Ishikawa (cell line): ENCODE measurements at regions not wholly inside any gene's neighbourhood (a gene's known extent, or its start where the extent isn't known, plus 50 kb on each side); places are given as distances from the start of the nearest gene placed in this dataset.

Source experiments
- CEBPB ChIP-seq: IDR thresholded peaks from 2 replicates; pipeline ENCODE4 v1.6.1; 2012
- CREB1 ChIP-seq: IDR thresholded peaks from 2 replicates; pipeline ENCODE4 v1.6.1; 2012; ENCODE audit warnings: low read depth
- EGR1 ChIP-seq: IDR thresholded peaks from 2 replicates; pipeline ENCODE4 v1.6.1; 2012
- EP300 ChIP-seq: IDR thresholded peaks from 2 replicates; pipeline ENCODE4 v1.6.1; 2012; ENCODE audit warnings: borderline replicate concordance
- FOXM1 ChIP-seq: IDR thresholded peaks from 2 replicates; pipeline ENCODE4 v1.6.1; 2012; ENCODE audit warnings: low read depth, borderline replicate concordance
- NFIC ChIP-seq: IDR thresholded peaks from 2 replicates; pipeline ENCODE4 v1.6.1; 2012
- RAD21 ChIP-seq: IDR thresholded peaks from 2 replicates; pipeline ENCODE4 v1.6.1; 2012; ENCODE audit warnings: low read depth
- TAF1 ChIP-seq: IDR thresholded peaks from 2 replicates; pipeline ENCODE4 v1.6.1; 2012; ENCODE audit warnings: low read depth, mild to moderate bottlenecking
- TCF12 ChIP-seq: IDR thresholded peaks from 2 replicates; pipeline ENCODE4 v1.6.1; 2012; ENCODE audit warnings: low read depth
- TEAD4 ChIP-seq: IDR thresholded peaks from 2 replicates; pipeline ENCODE4 v1.6.1; 2012
- YY1 ChIP-seq: IDR thresholded peaks from 2 replicates; pipeline ENCODE4 v1.6.1; 2012; ENCODE audit warnings: low read depth
- ZBTB7A ChIP-seq: IDR thresholded peaks from 2 replicates; pipeline ENCODE4 v1.6.1; 2012; ENCODE audit warnings: low read depth
- TF ChIP-seq, protein P1 (sequence below): IDR thresholded peaks from 2 replicates; pipeline ENCODE4 v1.6.1; 2012; ENCODE audit warnings: low read depth, mild to moderate bottlenecking
- TF ChIP-seq, protein P2 (sequence below): IDR thresholded peaks from 2 replicates; pipeline ENCODE4 v1.6.1; 2012
- TF ChIP-seq, protein P3 (sequence below): IDR thresholded peaks from 2 replicates; pipeline ENCODE4 v1.6.1; 2012

DNA sequence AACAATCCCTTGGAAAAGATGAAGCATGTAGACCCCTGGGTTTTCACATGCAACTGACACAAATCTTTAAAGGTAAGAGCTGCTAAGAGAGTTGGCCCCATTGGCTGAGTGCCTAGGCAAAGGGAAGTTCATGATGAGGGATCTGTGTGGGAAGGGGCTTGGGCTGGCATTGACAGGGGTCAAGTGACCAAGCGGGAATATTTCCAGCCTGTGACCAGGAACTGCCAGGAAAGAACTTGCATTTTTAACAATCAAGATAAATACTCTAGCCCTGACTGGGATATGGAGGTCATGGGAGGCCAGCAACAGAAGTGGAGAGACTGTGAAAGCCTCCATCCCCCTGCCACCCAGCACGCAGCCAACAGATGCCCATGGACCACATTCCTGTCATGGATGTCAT lies 361.1 kb upstream of the ATP10A start:
- no peak for TF ChIP-seq EP300

DNA sequence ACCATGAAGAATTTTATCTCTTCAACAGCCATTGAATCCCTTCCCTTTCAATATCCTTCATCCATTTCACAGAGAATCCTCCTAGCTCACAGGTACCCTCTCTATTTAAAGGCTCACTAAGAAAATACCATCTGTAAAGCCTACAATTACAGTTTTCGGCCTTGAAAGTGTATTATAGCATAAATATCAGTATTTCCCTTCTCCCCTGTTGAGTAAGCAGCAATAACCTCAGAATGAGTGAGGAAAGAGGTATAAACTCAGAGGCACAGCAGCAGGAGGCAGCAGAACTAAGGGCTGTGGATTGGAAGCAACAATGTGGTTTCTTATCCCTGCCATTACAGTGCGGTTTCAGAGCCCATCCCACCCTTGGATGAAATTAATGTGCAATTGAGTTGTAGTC lies 360.6 kb upstream of the ATP10A start:
- TF ChIP-seq, protein P1, sequence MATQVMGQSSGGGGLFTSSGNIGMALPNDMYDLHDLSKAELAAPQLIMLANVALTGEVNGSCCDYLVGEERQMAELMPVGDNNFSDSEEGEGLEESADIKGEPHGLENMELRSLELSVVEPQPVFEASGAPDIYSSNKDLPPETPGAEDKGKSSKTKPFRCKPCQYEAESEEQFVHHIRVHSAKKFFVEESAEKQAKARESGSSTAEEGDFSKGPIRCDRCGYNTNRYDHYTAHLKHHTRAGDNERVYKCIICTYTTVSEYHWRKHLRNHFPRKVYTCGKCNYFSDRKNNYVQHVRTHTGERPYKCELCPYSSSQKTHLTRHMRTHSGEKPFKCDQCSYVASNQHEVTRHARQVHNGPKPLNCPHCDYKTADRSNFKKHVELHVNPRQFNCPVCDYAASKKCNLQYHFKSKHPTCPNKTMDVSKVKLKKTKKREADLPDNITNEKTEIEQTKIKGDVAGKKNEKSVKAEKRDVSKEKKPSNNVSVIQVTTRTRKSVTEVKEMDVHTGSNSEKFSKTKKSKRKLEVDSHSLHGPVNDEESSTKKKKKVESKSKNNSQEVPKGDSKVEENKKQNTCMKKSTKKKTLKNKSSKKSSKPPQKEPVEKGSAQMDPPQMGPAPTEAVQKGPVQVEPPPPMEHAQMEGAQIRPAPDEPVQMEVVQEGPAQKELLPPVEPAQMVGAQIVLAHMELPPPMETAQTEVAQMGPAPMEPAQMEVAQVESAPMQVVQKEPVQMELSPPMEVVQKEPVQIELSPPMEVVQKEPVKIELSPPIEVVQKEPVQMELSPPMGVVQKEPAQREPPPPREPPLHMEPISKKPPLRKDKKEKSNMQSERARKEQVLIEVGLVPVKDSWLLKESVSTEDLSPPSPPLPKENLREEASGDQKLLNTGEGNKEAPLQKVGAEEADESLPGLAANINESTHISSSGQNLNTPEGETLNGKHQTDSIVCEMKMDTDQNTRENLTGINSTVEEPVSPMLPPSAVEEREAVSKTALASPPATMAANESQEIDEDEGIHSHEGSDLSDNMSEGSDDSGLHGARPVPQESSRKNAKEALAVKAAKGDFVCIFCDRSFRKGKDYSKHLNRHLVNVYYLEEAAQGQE: no peak
- TF ChIP-seq EP300: no peak
- no peak for TF ChIP-seq TAF1
- no peak for TF ChIP-seq NFIC

DNA sequence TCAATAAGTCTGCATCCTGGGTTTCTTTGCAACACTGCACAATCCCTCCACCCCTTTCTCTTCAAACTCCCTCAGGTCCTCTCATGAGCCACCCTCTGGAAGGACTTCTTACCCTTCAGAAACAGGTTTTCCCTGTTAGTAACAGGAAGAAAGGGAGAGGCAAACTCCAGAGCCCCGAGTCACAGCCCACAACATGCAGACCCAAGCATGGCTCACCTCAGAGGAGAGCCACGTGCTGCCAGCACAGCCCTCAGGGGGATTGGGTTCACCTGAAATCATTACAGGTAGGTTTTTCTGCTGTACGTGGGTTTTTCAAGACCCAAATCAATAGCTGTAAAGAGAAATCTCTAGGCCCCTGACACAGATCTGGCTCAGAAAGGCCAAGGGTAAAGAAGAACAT lies 359.7 kb upstream of the ATP10A start:
- TF ChIP-seq EGR1: no peak
- TF ChIP-seq EP300: no peak
- TF ChIP-seq CREB1: no peak
- TF ChIP-seq, protein P2, sequence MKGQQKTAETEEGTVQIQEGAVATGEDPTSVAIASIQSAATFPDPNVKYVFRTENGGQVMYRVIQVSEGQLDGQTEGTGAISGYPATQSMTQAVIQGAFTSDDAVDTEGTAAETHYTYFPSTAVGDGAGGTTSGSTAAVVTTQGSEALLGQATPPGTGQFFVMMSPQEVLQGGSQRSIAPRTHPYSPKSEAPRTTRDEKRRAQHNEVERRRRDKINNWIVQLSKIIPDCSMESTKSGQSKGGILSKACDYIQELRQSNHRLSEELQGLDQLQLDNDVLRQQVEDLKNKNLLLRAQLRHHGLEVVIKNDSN: no peak
- TF ChIP-seq, protein P3, sequence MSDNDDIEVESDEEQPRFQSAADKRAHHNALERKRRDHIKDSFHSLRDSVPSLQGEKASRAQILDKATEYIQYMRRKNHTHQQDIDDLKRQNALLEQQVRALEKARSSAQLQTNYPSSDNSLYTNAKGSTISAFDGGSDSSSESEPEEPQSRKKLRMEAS: no peak
- no peak for TF ChIP-seq FOXM1
- TF ChIP-seq, protein P1: no peak
- no peak for TF ChIP-seq TAF1
- no peak for TF ChIP-seq CEBPB
- TF ChIP-seq TEAD4: no peak
- TF ChIP-seq YY1: no peak
- no peak for TF ChIP-seq RAD21
- no peak for TF ChIP-seq ZBTB7A
- TF ChIP-seq TCF12: no peak
- TF ChIP-seq NFIC: no peak

DNA sequence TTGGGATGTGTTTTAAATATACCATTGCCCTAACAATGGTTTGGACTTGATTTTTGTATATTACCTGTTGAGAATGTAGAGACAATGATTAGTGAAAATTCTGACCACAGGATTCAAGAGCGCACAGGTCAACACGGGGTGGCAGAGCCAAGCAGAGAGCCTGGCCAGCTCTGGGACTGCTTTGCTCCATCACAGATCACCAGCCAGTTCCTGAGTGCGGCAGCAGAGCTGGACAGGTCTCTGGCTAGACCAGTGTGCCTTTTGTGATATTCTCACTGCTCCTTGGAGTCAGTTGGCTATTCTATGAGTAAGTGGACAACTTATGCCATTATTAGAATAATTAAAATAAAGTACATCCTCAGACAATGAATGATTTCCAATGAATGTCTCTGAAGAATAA lies 351.2 kb upstream of the ATP10A start:
- TF ChIP-seq EGR1 (no peak), RAD21 (no peak), YY1 (no peak), ZBTB7A (no peak), CREB1 (no peak), NFIC (no peak), TCF12 (no peak), EP300 (no peak), TEAD4 (no peak), CEBPB (no peak)
- TF ChIP-seq, protein P2: no peak
- TF ChIP-seq, protein P3: no peak

DNA sequence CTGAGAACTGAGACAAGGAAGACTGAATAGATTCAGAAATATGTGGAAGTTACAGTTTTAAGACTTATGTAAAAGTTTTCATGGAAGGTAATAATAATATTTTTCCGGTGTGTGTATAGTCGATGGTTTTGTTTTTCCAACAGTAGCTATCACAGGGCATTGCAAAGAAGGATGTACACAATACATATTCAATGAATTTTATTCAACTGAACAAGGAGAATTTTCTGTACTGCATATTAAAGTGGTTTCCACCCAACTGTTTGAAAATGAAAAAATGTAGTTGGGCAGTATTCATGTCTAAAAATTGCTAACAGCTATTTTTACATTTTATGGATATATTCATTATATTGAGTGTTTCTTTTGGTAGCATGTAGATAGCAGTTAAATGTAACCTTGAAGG lies 350.3 kb upstream of the ATP10A start:
- TF ChIP-seq, protein P2: no peak
- TF ChIP-seq CEBPB: no peak
- TF ChIP-seq, protein P3: no peak
- no peak for TF ChIP-seq FOXM1
- TF ChIP-seq TEAD4: no peak
- TF ChIP-seq ZBTB7A: no peak
- no peak for TF ChIP-seq YY1
- TF ChIP-seq RAD21: no peak
- TF ChIP-seq EP300: no peak
- TF ChIP-seq, protein P1: no peak
- TF ChIP-seq TAF1: no peak
- no peak for TF ChIP-seq NFIC
- TF ChIP-seq TCF12: no peak
- no peak for TF ChIP-seq EGR1
- TF ChIP-seq CREB1: no peak
